Renal cortical epithelial cell (primary cell): ENCODE measurements at regions not wholly inside any gene's neighbourhood (a gene's known extent, or its start where the extent isn't known, plus 50 kb on each side); places are given as distances from the start of the nearest gene placed in this dataset.
"Not testable (repeated sequence)": the region's sequence is repeated elsewhere in the genome, so short reads cannot be mapped to it uniquely, and the experiment has no call there.

Source experiments
- DNase-seq: peaks from one replicate; pipeline ENCODE4 v3.0.0-alpha.2; 2011; ENCODE audit warnings: low read depth

- not testable (repeated sequence) for DNase-seq
These were observed 621.9 kb upstream of the NRP1 start for GRCh38 chr10:33956322-33956721.

DNA sequence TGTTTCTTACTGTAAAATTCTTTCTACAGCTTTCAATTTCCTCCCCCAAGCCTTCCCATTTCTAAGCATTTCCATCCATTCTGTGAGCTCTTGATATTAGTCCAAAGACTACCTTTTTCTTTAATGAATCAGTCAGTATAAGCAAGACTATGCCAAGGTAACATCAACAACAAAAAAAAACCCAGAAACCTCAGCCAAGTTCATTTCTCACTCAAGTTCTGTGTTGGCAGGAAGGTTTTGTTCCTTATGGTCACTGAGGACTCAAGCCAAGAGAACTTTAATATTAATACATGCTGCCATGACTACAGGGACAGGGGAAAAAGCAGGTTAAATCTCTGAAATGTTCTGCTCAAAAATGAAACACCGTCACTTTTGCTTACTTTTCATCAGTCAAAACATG is 621.2 kb upstream of the NRP1 start:
- DNase-seq: no peak

- peak; percentile 26 for DNase-seq
These were observed 618.4 kb upstream of the NRP1 start for GRCh38 chr10:33952692-33953360.

- no peak for DNase-seq
These were observed 615.7 kb upstream of the NRP1 start for GRCh38 chr10:33950206-33950605.

DNA sequence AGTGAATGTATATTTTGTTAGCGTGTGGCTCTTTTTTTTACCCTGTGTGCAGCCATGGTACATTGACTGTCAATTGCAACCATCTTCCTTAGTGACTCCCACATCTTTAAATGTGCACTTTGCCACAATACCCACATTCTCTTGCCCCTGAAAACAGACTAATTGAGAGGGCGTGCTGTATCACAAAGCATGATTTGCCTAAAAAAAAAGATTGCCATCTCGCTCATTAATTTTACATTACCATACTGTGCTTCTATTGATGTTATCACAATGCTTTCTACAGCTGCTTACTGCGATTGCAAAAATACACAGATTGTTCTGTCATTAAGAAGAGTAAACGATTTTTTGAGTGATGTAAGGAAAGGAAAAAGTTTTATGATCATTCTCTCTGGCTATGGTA is 613.1 kb upstream of the NRP1 start:
- DNase-seq: no peak

- no peak for DNase-seq
These were observed 610.6 kb upstream of the NRP1 start for GRCh38 chr10:33945051-33945450.

GRCh38 chr10:33942508-33942907 is 608.0 kb upstream of the NRP1 start:
- DNase-seq: no peak

- no peak for DNase-seq
These were observed 605.4 kb upstream of the NRP1 start for GRCh38 chr10:33939892-33940291.

DNA sequence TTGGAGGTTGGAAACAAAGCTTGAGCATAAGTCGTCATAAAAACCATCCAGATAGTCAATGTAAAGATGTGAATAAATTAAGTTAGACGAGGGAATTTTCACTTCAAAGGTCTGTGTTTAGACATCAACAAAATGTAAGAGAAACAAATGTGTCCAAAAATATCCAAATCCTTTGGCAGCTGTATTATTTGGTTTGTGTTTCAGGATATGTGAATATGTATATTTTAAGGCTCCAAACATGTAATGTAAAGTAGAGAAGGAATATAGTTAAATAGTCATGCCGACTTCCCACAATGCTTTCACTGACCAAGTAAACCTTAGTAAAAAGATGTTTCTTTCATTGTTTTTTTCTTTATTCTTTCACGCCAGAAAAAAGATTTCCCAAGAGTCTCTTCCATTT is 604.9 kb upstream of the NRP1 start:
- no peak for DNase-seq

GRCh38 chr10:33938001-33938400 is 603.5 kb upstream of the NRP1 start:
- DNase-seq: no peak

GRCh38 chr10:33937036-33937730 is 602.7 kb upstream of the NRP1 start:
- DNase-seq: peak; percentile 10

DNA sequence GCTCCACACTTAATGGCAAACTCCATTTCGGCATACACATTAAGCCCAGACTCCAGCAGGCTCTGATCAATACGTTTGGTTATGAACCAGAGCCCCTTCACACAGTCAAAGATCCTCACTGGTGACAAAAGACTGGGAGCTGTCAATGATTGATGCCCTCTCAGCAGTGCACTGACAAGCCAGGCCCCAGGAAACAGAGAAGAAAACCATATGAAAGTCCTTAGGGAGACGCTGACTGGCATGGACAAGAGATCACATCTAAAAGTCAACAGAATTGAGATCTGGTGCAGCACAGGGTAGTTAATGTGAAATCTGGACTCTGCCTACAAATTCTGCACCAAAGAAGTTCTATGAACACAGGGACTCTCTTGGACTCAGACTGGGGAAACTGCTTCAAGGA is 600.9 kb upstream of the NRP1 start:
- no peak for DNase-seq

GRCh38 chr10:33930079-33930478 is 595.6 kb upstream of the NRP1 start:
- DNase-seq: no peak

DNA sequence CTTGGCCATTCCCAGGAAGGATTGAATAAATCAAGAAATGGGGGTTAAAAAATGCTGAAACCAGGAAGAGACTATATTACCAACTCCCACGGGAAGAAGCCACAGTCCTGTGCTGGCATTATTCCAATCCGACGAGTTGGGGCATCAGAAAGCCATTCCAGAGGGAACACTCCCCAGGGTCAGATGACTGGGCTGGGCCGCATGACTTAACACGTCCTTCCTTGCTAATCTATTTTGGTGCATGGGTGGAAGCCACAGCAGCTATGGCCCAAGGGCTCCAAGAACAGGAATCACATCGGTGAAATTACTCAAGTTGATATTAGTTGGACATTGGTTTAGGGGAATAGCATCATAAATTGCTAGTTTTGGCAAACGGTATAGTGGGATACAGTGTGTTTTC is 592.9 kb upstream of the NRP1 start:
- peak; percentile 90 for DNase-seq

DNA sequence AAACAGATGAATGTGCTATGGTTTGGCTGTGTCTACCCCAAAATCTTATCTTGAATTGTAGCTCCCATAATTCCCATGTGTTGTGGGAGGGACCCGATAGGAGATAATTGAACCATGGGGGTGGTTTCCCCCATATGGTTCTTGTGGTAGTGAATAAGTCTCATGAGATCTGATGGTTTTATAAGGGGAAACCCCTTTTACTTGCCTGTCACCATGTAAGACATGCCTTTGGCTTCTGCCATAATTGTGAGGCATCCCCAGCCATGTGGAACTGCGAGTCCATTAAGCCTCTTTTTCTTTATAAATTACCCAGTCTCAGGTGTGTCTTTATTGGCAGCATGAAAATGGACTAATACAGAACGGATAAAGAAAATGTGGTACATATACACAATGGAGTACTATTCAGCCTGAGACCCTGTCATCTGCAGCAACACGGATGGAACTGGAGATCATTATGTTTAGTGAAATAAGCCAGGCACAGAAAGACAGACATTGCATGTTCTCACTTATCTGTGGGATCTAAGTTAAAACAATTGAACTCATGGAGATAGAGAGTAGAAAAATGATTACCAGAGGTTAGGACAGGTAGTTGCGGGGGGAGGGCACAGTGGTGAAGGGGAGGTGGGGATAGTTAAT is 587.6 kb upstream of the NRP1 start:
- DNase-seq: no peak

GRCh38 chr10:33920351-33920750 is 585.9 kb upstream of the NRP1 start:
- DNase-seq: no peak

GRCh38 chr10:33919244-33919643 is 584.8 kb upstream of the NRP1 start:
- DNase-seq: no peak

- no peak for DNase-seq
These were observed 582.8 kb upstream of the NRP1 start for GRCh38 chr10:33917069-33917780.

GRCh38 chr10:33914746-33915145 is 580.3 kb upstream of the NRP1 start:
- DNase-seq: no peak

GRCh38 chr10:33913194-33913593 is 578.7 kb upstream of the NRP1 start:
- DNase-seq: no peak

GRCh38 chr10:33909476-33909875 is 575.0 kb upstream of the NRP1 start:
- not testable (repeated sequence) for DNase-seq

DNA sequence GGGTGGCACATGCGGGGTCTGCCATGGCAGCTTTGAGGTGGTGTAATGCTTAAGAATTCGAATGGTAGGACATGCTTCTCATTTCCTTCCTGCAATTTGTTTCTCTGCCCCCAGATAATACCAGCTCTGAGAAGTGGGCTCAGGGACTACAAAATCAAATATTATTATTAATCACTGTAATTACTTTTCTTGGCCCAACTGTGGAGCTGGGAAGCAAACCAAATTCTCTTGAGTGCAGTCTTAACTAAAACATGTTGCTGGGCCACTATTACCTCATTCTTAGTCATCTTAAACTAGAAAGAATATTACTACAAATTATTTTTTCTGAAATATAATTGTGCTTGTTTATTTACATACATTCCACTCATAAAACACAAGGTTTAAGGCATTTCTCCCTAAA is 566.7 kb upstream of the NRP1 start:
- no peak for DNase-seq

GRCh38 chr10:33900596-33900995 is 566.1 kb upstream of the NRP1 start:
- DNase-seq: no peak
